NCI-H2107 treated with DMSO at 0.1 percent for 48 hours (cell line): ENCODE measurements at regions not wholly inside any gene's neighbourhood (a gene's known extent, or its start where the extent isn't known, plus 50 kb on each side); places are given as distances from the start of the nearest gene placed in this dataset.
"Not testable (repeated sequence)": the region's sequence is repeated elsewhere in the genome, so short reads cannot be mapped to it uniquely, and the experiment has no call there.

Experiments used
- DNase-seq: peaks from one replicate; lab custom pipeline; 2025; ENCODE audit not compliant: unreplicated experiment; lab: John Stamatoyannopoulos, UW

- DNase-seq: no peak
These were observed 269.7 kb downstream of the ISL1 start for GRCh38 chr5:51652980-51653379.

GRCh38 chr5:51657340-51658240, 274.3 kb downstream of the ISL1 start:
- no peak for DNase-seq

DNA sequence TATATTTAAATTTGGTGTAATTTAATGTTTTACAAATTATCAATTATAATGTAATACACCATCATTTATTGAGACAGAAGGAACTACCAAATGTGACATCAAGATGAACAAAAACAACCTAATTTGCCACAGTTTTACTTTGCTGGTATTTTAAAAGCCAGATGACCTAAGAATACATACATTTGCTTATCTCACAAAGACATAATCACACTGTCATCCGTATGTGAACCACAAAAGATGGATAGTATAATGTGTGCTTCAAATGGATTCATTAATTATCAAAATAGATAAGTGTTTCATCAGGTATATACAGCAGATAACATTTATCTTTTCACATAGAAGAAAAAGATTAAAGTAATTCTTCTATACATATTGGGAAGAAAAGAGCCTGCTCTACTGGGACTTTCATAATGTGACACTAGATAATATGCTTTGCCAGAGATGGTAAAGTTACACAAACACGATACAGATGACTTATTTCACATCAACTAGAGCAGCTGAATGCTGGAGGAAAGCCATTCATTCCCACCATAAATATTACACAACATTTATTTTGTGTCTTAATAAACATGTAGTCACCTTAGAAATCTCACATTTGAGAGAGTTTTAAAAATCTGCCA, 278.5 kb downstream of the ISL1 start:
- DNase-seq: no peak

GRCh38 chr5:51664491-51665250, 281.4 kb downstream of the ISL1 start:
- no peak for DNase-seq

- no peak for DNase-seq
These were observed 282.0 kb downstream of the ISL1 start for GRCh38 chr5:51665251-51665593.

GRCh38 chr5:51669095-51669494, 285.8 kb downstream of the ISL1 start:
- no peak for DNase-seq

- no peak for DNase-seq
These were observed 295.1 kb downstream of the ISL1 start for GRCh38 chr5:51678330-51678729.

DNA sequence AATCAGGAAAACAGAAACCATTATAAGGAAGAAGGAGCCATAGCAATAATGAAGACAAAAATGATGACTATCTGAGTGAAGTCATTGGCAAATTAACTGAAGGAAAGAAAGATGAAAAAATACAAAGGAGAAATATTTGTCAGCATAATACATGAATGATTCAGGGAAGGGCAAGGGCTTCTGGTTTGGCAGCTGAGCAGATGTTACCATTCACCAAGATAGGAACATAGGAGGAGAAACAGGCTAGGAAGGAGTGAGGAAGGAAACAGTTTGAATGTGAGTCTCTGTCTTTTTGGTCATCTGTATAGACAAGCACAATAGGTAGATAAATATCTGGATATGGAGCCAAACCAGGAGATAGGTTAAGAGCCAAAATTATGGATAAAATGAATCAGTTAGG, 296.0 kb downstream of the ISL1 start:
- no peak for DNase-seq

GRCh38 chr5:51684794-51685355, 301.6 kb downstream of the ISL1 start:
- DNase-seq: no peak

- no peak for DNase-seq
These were observed 302.2 kb downstream of the ISL1 start for GRCh38 chr5:51685419-51685818.

DNA sequence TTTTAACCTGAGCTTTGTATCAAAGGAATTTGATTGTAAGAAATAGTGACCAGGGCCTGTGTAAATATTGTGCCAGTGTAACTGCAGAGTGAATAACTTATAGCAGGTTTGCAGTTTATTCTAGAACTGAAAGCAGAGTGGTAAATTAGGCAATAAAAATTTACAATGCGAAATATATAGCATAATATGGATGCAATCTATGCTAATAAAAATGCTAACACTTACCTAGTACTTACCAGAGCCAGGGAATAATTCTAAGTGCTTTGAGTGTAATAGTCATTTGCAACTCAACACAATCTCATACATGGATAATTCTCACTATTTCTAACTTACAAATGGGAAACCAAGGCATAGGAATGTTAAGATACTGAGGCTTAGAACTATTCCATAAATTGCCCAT, 303.4 kb downstream of the ISL1 start:
- no peak for DNase-seq

GRCh38 chr5:51691538-51692079, 308.4 kb downstream of the ISL1 start:
- no peak for DNase-seq

- no peak for DNase-seq
These were observed 311.6 kb downstream of the ISL1 start for GRCh38 chr5:51694826-51695225.

DNA sequence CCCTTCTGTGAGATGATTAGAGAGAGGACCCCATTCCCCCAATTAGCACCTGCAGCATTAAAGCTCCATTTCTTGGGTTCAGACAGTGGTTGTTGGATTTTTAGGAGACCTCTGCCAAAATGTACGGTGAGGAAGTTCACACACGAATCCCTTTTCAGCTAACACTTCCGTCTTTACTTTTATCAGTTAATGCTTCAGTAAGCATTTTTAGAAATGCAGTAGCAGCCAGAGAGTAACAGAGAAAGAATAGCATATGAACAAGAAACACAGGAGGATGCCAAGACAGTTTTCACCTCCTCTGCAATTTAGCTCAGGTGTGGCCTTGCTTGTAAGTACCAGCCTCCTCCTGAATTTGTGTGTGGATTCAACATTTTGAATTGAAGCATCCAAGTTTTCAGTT, 312.9 kb downstream of the ISL1 start:
- no peak for DNase-seq

DNA sequence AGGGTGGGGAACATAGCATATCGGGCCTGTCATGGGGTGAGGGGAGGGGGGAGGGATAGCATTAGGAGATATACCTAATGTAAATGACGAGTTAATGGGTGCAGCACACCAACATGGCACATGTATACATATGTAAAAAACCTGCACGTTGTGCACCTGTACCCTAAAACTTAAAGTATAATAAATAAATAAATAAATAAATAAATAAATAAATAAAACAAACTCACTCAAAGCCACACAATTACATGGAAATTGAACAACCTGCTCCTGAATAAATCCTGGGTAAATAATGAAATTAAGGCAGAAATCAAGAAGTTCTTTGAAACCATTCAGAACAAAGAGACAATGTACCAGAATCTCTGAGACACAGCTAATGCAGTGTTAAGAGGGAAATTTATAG, 318.8 kb downstream of the ISL1 start:
- DNase-seq: not testable (repeated sequence)

GRCh38 chr5:51712201-51712600, 329.0 kb downstream of the ISL1 start:
- DNase-seq: no peak

DNA sequence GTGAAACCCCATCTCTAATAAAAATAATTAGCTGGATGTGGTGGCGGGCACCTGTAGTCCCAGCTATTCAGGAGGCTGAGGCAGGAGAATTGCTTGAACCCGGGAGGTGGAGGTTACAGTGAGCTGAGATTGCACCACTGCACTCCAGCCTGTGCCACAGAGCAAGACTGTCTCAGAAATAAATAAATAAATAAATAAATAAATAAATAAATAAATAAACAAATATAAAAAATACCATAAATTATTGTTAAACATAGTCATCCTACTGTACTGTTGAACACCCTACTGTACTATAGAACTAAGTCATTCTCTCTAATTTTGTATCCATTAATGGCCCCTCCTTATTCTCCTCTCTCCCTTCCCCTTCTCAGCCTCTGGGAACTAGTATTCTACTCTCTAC, 332.2 kb downstream of the ISL1 start:
- DNase-seq: not testable (repeated sequence)

DNA sequence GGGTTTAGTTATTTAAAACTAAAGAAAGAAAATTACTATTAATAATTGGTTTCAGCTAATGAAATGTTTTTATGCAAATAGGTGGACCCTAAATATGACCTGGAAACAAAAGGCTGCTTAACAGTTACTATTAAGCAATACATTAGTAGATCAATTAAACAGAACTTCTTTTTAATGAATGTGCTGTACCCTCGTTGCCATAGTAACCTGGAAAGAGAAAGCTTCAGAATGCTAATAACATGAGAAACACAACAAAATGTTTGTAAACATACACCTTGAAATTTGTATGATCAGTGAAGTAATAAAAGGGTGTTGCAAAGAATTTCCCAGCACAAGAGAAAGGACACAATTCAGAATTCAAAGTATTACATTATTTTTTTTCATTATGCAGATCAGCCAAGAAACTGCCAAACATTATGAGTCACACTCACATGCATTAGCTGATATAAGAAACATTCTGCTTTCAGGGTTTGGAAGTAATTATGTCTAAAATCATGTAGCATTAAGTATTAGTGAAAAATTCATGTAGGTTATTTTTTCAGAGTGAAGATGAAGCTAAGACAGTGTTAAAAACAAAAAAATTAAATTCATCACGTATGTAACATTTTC, 348.3 kb downstream of the ISL1 start:
- DNase-seq: no peak

DNA sequence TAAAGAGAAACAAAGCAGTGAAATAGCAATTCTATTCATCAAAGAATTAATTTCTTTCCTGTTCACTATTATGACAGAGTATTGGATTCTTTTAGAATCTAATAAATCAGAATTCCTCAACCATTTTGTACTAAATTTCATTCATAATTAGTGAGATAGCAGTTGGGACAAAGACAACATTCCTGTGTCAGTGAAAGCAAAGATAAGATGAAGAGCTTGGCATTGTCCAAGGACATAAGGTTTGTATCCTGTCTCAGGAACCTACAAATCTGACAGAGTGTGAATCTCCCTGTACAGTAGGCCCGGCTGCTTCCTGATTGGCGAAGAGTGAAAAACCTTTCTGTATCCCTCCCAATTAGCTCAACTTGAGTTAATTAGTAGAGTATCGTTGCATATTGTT, 349.1 kb downstream of the ISL1 start:
- no peak for DNase-seq

- no peak for DNase-seq
These were observed 351.4 kb downstream of the ISL1 start for GRCh38 chr5:51734677-51735076.

GRCh38 chr5:51746023-51746422, 362.8 kb downstream of the ISL1 start:
- no peak for DNase-seq
